Activated CD4-positive, alpha-beta T cell treated with anti-CD3 and anti-CD28 coated beads for 48 hours (primary cell): ENCODE measurements at regions not wholly inside any gene's neighbourhood (a gene's known extent, or its start where the extent isn't known, plus 50 kb on each side); places are given as distances from the start of the nearest gene placed in this dataset.
"Not testable (repeated sequence)": the region's sequence is repeated elsewhere in the genome, so short reads cannot be mapped to it uniquely, and the experiment has no call there.

Experiments used
- DNase-seq: peaks from one replicate; pipeline ENCODE4 v3.0.0-alpha.2; 2020

DNA sequence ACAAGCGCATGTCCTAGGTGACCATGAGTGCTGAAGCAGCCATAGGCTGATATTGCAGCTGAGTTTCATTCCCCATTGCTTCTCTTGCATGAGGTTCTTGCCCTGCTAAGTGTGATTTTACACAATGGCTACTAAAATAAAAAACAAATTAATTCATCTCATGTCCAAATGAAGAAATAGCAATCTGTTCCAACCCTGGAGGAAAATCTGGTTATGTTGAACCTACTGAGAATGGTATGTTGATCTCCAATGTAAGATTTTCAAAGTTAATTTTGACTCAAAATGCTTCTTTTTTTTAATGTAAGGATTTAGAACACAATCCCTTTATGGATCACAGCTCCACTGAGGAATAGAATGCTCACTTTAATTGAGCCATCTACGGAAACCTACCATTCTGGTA, 254.2 kb upstream of the CRBN start:
- DNase-seq, result no peak

GRCh38 chr3:3429841-3430240, 250.3 kb upstream of the CRBN start:
- no peak for DNase-seq

GRCh38 chr3:3407707-3408106, 228.2 kb upstream of the CRBN start:
- not testable (repeated sequence) for DNase-seq

- no peak for DNase-seq
These were observed 225.6 kb upstream of the CRBN start for GRCh38 chr3:3405131-3405530.

DNA sequence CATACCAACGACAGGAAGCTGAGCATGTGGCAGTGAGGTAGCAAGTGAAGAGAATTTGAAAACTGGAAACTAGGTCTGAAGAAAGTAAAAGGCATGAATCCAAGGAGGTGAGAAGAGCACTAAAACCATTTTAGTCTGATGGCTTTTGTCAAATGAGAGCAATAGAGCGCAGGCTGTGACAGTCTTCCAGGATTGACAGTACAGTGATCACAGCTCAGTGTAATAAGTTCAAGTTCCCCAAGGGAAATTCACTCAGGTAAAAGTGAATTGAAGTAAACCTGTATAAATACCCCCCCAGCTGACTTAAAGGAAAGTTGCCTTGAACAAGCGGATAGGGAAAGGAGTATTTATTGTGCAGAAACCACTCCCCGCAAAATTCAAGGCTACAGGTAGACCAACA, 224.2 kb upstream of the CRBN start:
- DNase-seq, result no peak

DNA sequence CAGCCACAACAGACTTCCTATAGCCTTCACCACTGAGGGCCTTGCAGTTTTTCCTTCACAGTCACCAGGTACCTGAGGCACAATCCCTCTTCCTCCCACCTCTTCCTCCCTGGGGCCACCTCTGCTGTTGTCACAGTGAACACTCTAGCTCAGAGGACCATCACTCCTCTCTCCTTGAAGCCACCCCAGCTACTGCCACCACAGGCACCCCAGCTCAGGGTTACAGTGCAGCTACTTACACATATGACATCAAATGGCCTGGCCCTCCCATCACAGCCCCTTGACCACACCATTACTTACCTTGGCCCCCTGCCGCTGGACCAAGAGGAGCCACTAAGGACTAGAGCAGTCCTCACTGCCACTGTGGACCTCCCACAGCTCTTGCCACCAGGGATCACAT, 213.5 kb upstream of the CRBN start:
- no peak for DNase-seq

DNA sequence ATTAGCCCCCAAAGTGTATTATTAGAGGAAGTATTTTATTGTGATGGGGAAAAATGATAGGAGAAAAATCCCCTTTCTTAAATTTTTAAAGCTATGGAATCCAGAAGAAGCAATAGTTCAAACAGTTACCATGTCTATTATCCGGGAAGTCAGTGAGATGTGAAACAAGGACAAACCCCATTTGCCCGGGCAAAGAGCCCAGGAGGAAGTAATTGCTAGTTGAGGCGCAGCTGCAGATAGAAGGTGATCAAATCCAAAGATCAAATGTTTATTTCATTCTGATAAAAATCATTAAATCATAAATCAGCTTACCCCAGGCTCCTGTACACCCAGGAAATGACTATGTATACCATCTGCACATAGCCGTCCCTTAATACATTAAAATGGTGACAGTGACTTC, 204.0 kb upstream of the CRBN start:
- DNase-seq, result no peak

DNA sequence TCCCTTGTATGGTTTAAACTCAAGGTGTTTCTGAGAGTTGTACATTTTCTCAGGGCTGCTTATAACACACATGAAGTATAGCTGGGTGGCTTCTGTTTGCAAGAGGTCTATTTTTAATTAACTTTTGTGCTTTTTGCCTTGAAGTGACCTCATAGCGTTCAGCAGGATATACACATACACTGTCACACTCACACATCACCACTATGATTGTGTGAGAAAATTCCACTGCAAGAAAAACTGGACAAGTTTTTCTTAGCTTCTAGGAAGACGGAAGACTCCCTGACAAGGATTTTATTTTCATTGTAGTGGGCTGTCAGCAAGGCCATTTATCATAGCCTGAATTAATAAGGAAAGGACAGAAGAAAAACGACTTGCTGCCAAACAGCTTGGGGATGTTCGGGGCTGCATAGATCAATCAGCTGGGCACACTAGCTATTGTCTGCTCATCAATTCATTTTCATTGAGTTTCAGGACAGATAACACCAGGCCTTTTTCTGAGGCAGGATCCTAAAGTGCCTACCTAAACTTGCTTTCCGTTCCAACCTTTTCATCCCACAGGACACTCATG, 192.8 kb upstream of the CRBN start:
- DNase-seq, result no peak

DNA sequence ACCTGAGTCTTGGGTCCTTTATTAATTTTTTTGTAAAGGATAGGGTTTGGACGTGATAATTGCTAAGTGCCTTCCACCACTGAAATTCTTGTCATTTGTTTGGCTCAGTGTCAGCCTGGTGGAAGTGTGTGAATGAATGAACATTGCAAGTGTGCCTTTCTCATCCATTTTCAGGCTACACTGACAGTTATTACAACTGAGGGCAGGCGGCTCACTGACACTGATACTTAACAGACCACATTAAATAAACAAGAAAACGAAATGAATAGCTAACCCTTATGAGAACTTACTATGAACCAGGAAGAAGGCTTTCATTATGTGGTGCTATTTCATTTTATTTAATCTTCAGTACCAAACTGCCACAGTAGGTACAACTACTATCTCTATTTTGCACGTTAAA, 188.8 kb upstream of the CRBN start:
- no peak for DNase-seq

DNA sequence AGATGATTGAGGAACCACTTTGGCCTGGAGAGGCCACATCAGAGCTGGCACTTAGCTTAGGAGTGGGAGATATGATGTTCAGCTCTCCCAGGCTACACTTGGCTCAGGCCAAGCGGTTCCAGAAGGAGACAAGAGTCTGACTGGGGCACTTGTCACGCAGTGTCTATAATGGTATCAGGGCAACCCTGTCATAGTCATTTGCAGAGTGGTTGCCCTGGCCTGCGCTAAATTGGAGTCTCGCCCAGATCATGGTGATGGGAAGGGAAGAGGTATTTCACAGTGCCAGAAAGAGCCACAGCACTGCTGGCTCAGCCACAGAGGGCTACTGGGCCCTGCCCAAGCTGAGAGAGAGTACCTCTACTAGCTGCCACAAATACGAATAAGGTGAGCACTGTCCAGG, 186.9 kb upstream of the CRBN start:
- DNase-seq, result no peak

DNA sequence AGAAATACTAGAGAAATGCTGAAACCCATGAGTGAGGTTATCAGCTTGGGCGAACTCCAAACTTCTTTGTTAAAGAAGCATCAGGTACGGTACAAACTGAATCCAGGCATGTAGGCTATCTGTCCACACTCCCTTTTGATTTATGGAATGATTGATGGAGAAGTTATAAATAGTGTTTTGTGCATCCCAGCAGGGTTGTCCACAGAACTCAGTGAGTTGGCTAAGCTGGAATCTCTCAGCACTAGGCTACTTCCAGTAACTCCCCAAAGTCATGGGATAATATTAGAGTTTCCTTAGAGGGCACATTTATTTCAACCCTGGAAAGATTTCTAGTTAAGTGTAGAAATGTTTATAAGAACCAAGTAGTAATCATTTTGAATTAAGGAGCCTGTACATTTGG, 186.2 kb upstream of the CRBN start:
- no peak for DNase-seq

DNA sequence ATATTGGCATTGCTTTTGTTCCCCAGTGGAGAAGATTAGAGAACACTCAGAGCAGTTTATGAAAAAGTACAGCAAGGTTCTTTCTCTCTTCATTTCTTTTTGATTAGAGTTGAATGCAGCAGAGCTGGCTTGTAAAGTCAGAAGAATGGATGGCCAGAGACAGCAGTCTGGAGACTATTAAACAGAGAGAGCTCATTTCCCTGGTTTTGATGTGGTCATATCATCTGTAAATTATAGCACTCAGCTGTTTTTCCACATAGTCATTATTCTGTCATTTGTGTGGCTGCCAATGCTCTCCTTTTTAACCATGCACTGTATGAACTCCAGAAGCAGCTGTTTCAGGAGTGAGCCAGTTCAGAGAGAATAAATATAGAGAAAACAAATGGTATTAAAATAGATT, 177.4 kb upstream of the CRBN start:
- DNase-seq, result no peak

GRCh38 chr3:3355442-3355841, 176.0 kb upstream of the CRBN start:
- no peak for DNase-seq

GRCh38 chr3:3353153-3353552, 173.7 kb upstream of the CRBN start:
- DNase-seq, result no peak

DNA sequence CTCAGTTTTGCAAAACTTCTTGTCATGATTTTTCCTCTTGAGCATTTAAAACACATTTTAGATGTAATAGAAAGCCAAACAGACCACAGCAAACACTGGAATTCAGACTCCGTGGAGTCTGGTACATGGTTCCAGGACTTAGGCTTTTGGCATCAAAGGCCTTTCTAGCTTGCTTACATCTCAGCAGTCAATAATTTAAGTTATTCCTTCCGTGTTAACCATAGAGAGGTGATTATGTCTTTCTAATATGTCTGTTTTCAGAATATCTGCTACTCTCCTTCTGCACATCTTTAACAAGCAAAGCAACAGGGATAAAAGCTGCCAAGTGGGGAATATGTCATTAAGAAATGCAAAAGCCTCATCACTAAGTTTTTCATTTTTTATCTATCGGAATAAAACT, 171.7 kb upstream of the CRBN start:
- no peak for DNase-seq

DNA sequence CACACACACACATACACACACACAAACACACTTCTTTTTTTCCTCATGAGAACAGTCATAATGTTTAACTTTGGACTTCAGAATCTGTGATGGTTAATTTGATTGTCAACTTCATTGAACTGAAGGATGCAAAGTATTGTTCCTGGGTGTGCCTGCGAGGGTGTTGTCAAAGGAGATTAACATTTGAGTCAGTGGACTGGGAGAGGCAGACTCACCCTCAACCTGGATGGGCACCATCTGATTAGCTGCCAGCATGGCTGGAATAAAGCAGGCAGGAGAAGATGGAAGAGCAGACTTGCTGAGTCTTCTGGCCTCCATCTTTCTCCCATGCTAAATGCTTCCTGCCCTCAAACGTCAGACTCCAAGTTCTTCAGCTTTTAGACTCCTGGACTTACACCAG, 167.6 kb upstream of the CRBN start:
- DNase-seq, result not testable (repeated sequence)

DNA sequence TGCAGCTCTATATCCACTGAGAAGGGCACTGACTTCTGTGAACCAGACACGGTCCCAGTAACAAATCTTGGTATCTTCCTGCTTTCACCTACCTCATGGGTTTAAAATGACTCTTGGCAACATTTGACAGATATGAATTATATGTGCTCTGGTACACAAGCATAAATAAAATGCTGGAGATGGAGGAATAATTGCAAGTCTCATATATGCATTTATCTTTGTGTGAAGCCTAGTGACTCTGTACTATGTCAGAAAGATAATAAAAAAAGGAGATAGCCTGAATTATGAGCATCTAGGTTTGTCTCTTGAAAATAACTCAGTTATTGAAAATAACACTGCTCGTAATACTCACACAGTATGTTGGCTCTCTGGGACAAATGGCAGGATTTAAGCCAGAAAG, 167.1 kb upstream of the CRBN start:
- no peak for DNase-seq

- DNase-seq, result no peak
These were observed 162.7 kb upstream of the CRBN start for GRCh38 chr3:3342141-3342540.

- DNase-seq, result no peak
These were observed 161.7 kb upstream of the CRBN start for GRCh38 chr3:3340965-3341895.

GRCh38 chr3:3340526-3340925, 161.0 kb upstream of the CRBN start:
- no peak for DNase-seq

DNA sequence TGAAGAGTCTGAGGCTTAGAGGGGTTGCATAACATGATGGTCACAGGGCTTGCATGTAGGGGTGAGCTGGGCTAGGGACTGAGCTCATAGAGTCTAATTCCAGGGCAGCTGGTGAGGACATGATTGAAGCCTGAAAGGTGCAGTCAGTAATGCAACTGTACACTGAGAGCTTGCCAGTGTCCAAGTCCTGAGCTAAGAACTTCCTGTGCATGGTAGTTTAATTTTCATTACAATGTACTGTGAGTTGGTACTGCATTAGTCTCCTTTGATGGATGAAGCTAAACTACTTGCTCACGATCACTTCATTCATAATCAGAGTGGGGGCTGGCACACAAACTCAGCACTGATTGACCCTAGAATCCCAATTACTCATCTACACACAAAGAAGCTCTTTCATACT, 156.4 kb upstream of the CRBN start:
- DNase-seq, result no peak

DNA sequence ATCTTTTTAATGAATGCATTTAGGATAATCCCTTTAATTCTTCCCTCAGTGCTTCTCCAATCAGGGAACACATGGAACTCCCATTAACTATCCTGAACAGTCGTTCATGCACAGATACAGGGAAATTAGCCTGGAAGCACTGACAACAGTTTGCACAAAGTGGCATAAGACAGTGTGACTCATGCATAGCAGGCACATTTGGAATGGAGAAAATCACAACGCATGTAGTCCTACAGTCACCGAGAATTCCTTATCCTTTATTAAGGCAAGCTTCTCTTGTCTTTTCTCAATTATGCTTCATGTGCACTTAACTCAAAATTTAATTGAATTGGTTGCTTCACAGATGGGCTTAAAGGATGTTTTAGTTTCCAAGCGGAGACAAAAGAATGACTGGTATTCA, 155.0 kb upstream of the CRBN start:
- no peak for DNase-seq

DNA sequence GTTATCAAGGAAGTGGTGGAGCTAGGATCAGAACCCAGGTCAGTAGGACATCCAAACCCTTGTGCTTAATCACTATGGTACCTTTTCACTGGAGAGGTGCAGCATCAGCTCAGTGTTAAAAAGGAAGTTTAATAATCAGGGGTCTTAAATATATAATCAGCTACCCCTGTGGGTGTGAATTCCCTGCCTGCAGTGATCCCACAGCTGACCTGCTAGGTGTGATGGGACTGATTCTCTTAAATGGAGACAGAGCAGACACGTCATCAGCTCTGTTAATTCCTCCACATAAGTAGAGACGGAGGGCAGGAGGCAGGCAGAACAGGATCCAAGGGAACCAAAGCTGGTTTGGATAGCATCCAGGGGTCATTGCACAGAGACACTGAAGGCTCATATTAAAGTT, 154.1 kb upstream of the CRBN start:
- no peak for DNase-seq

DNA sequence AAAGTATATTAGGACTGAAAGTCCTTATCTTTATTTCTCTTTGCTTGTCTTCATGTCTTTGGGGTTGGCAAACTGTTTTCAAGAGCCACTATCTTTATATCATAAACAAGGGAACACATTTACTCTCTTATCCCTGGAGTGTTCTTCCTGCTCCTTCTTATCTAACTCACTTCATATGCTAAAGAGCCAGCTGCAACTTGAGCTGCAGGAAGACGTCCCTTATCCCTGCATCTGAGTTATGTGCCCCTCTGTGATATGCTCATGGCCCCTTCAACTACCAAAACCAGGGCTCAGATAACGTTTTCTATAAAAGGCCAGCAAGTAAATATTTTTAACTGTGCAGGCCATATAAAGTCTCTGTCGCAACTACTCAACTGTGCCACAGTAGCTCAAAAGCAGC, 137.0 kb upstream of the CRBN start:
- no peak for DNase-seq

- DNase-seq, result no peak
These were observed 136.4 kb upstream of the CRBN start for GRCh38 chr3:3315846-3316245.
